Hepatocyte (in vitro differentiated cells): ENCODE measurements at regions not wholly inside any gene's neighbourhood (a gene's known extent, or its start where the extent isn't known, plus 50 kb on each side); places are given as distances from the start of the nearest gene placed in this dataset.

Source experiments
- DNase-seq: peaks from one replicate; pipeline ENCODE4 v3.0.0-alpha.2; 2016; ENCODE audit warnings: low spot score
- H2AFZ ChIP-seq: fragments of 200-600 bp; sonication (generic); 2 replicates; pipeline ENCODE4 v1.6.0; 2016; ENCODE audit warnings: antibody characterized with exemption, mild to moderate bottlenecking
- H3K27ac ChIP-seq: fragments of 200-600 bp; sonication (generic); 2 replicates; pipeline ENCODE4 v1.5.1; 2016; ENCODE audit warnings: mild to moderate bottlenecking
- H3K27me3 ChIP-seq: fragments of 200-600 bp; sonication (generic); 2 replicates; pipeline ENCODE4 v1.6.1; 2016
- H3K36me3 ChIP-seq: fragments of 200-600 bp; sonication (generic); replicated peaks from 2 replicates; pipeline ENCODE4 v1.5.1; 2016; ENCODE audit warnings: low read depth; ENCODE audit not compliant: insufficient read depth
- H3K4me1 ChIP-seq: fragments of 200-600 bp; sonication (generic); 2 replicates; pipeline ENCODE4 v1.5.1; 2016; ENCODE audit warnings: mild to moderate bottlenecking, moderate library complexity; ENCODE audit not compliant: insufficient read depth
- H3K4me2 ChIP-seq: fragments of 200-600 bp; sonication (generic); 2 replicates; pipeline ENCODE4 v1.6.0; 2016
- H3K4me3 ChIP-seq: fragments of 200-600 bp; sonication (generic); 2 replicates; pipeline ENCODE4 v1.5.1; 2016; ENCODE audit warnings: mild to moderate bottlenecking
- H3K79me2 ChIP-seq: fragments of 200-600 bp; sonication (generic); 2 replicates; pipeline ENCODE4 v1.6.0; 2017; ENCODE audit warnings: mild to moderate bottlenecking
- H3K9me2 ChIP-seq: fragments of 200-600 bp; sonication (generic); replicated peaks from 2 replicates; pipeline ENCODE4 v1.6.0; 2017; ENCODE audit warnings: mild to moderate bottlenecking; ENCODE audit not compliant: insufficient read depth
- H3K9me3 ChIP-seq: fragments of 200-600 bp; sonication (generic); 2 replicates; pipeline ENCODE4 v1.5.1; 2016; ENCODE audit warnings: low read depth, mild to moderate bottlenecking
- H4K20me1 ChIP-seq: fragments of 200-600 bp; sonication (generic); 2 replicates; pipeline ENCODE4 v1.6.0; 2016; ENCODE audit warnings: mild to moderate bottlenecking; ENCODE audit not compliant: insufficient read depth, poor library complexity, severe bottlenecking
- EZH2 ChIP-seq: fragments of 200-600 bp; sonication (generic); IDR thresholded peaks from 2 replicates; pipeline ENCODE4 v1.6.1; 2016; ENCODE audit warnings: antibody characterized with exemption, mild to moderate bottlenecking, borderline replicate concordance
- EZH2phosphoT487 ChIP-seq: fragments of 200-600 bp; sonication (generic); IDR thresholded peaks from one replicate; pipeline ENCODE4 v1.6.1; 2018; ENCODE audit warnings: antibody characterized with exemption, mild to moderate bottlenecking, low read depth, moderate library complexity; ENCODE audit not compliant: unreplicated experiment, severe bottlenecking
- WGBS: methylation state at CpG from one replicate; pipeline ENCODE4 v1.1.6; 2016; ENCODE audit warnings: low lambda C conversion rate; ENCODE audit errors: missing lambda C conversion rate; 5-methylcytosine and 5-hydroxymethylcytosine counted together
- TF ChIP-seq, protein P1 (sequence below): fragments of 200-600 bp; sonication (generic); IDR thresholded peaks from 2 replicates; pipeline ENCODE4 v1.5.1; 2016; ENCODE audit warnings: antibody characterized with exemption, mild to moderate bottlenecking; ENCODE audit not compliant: poor library complexity

DNA sequence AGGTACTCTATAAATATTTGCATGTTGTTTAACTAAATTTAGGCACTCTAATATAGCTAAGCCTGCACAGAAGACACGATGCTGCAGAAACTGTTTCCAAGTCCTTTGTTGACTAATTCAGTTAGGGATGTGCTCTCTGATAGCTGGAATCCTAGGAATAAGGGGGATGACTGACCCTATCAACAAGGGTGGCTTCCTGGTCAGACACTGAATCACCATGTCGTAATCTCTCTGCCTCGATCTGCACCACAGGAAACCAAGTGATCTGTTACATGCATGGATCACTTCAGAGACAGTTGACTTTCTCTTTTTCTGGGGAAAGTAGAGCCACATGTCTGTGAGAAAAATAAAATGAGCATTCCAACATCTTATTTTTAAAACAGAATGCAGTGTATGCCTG, 169.1 kb downstream of the GUCY2F start:
- no peak overlapping the region for H3K4me2 ChIP-seq
- H4K20me1 ChIP-seq: no peaks in the 10 kb centered on the region
- H3K27me3 ChIP-seq: no peaks in the 10 kb centered on the region
- WGBS: 43% methylated on average over 3 of the region's 3 CpGs
- H3K9me2 ChIP-seq: no peaks in the 10 kb centered on the region
- H3K27ac ChIP-seq: no peak overlapping the region
- H3K9me3 ChIP-seq: no peaks in the 10 kb centered on the region
- DNase-seq: no peak
- no peaks in the 10 kb centered on the region for H3K36me3 ChIP-seq
- no peak for TF ChIP-seq EZH2
- TF ChIP-seq, protein P1, sequence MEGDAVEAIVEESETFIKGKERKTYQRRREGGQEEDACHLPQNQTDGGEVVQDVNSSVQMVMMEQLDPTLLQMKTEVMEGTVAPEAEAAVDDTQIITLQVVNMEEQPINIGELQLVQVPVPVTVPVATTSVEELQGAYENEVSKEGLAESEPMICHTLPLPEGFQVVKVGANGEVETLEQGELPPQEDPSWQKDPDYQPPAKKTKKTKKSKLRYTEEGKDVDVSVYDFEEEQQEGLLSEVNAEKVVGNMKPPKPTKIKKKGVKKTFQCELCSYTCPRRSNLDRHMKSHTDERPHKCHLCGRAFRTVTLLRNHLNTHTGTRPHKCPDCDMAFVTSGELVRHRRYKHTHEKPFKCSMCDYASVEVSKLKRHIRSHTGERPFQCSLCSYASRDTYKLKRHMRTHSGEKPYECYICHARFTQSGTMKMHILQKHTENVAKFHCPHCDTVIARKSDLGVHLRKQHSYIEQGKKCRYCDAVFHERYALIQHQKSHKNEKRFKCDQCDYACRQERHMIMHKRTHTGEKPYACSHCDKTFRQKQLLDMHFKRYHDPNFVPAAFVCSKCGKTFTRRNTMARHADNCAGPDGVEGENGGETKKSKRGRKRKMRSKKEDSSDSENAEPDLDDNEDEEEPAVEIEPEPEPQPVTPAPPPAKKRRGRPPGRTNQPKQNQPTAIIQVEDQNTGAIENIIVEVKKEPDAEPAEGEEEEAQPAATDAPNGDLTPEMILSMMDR: no peak
- no peak for TF ChIP-seq EZH2phosphoT487
- H3K4me1 ChIP-seq: no peaks in the 10 kb centered on the region
- H3K4me3 ChIP-seq: no peak overlapping the region
- no peaks in the 10 kb centered on the region for H3K79me2 ChIP-seq
- H2AFZ ChIP-seq: no peak overlapping the region

DNA sequence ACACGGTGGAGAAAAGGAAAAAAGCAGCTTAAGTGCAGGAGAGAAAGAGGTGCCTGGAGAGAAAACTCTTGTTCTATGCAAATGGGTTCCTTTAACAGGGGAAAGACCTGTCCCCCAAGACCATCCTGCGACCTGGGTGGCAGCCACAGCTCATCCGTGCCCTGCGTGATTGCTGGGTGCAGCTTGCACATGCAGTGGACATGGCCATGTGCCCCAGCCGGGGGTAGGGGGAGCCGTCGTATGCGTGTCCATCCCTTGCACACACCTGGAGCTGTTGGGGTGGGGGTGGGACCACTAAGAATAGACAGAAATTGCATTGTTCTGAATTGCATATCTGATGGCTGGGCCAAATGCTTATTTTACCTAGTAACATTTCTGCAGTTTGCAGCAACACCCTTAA, 171.9 kb downstream of the GUCY2F start:
- H3K9me3 ChIP-seq: no peaks in the 10 kb centered on the region
- H3K9me2 ChIP-seq: no peaks in the 10 kb centered on the region
- H3K36me3 ChIP-seq: no peaks in the 10 kb centered on the region
- 91% methylated on average over 8 of the region's 8 CpGs for WGBS
- TF ChIP-seq EZH2: no peak
- TF ChIP-seq EZH2phosphoT487: no peak
- TF ChIP-seq, protein P1: no peak
- no peaks in the 10 kb centered on the region for H3K27me3 ChIP-seq
- H3K79me2 ChIP-seq: no peaks in the 10 kb centered on the region
- H4K20me1 ChIP-seq: no peaks in the 10 kb centered on the region
- no peaks in the 10 kb centered on the region for H3K4me1 ChIP-seq
- H2AFZ ChIP-seq: no peak overlapping the region
- no peak overlapping the region for H3K4me3 ChIP-seq
- H3K27ac ChIP-seq: no peak overlapping the region
- DNase-seq: no peak
- H3K4me2 ChIP-seq: no peak overlapping the region

DNA sequence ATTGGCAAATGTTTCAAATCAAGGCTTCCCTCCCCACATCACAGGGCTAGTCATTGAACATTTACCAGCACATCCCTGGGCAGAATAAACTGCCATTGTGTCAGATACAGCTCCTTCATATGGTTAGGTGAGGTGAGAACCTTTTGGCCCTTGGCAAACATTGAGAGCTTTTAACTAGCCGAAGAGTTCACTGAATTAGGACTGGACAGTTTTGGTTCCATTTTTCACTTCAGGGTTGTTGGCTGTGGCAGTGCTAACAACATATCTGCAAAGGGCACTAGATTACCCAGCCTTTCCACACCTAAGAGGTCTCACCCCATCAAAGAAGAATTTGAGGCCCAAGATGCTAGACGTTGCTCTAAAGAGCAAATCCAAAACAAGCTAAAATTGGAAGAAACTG, 180.7 kb downstream of the GUCY2F start:
- TF ChIP-seq EZH2phosphoT487 (no peak), EZH2 (no peak)
- TF ChIP-seq, protein P1: no peak
- Histone ChIP-seq H3K79me2 (no peaks in the 10 kb centered on the region), H3K4me2 (no peak overlapping the region), H3K9me2 (no peaks in the 10 kb centered on the region), H3K27me3 (no peaks in the 10 kb centered on the region), H3K4me1 (no peaks in the 10 kb centered on the region), H3K9me3 (no peaks in the 10 kb centered on the region), H3K36me3 (no peaks in the 10 kb centered on the region), H3K27ac (no peak overlapping the region), H3K4me3 (no peak overlapping the region), H2AFZ (no peak overlapping the region), H4K20me1 (no peaks in the 10 kb centered on the region)
- no peak for DNase-seq
- 73% methylated on average over 2 of the region's 2 CpGs for WGBS

DNA sequence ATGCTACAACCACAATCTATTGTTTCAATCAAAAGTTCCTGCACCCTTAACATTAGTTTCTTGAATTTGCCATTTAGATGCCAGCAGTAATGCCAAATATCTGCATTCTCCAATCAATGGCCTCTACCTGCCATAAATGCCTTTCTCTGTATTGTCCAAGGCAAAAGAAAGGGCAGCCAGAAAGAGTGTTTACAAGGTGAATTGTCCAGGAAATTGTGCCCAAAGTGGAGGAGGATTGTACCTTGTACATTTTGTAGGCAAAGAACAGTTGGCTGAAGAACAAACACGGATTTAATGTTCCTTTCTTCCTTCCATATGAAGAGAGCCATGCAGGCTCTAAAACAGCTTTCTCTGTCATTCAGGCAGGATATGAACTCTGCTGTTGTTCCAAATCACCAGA, 181.5 kb downstream of the GUCY2F start:
- H3K9me2 ChIP-seq: no peaks in the 10 kb centered on the region
- H3K4me2 ChIP-seq: no peak overlapping the region
- no peaks in the 10 kb centered on the region for H3K9me3 ChIP-seq
- H2AFZ ChIP-seq: no peak overlapping the region
- WGBS: 76% methylated on average over 1 of the region's 1 CpG
- no peaks in the 10 kb centered on the region for H3K4me1 ChIP-seq
- H3K27me3 ChIP-seq: no peaks in the 10 kb centered on the region
- TF ChIP-seq, protein P1: no peak
- TF ChIP-seq EZH2phosphoT487 (no peak), EZH2 (no peak)
- H3K4me3 ChIP-seq: no peak overlapping the region
- no peaks in the 10 kb centered on the region for H3K36me3 ChIP-seq
- no peaks in the 10 kb centered on the region for H3K79me2 ChIP-seq
- no peak overlapping the region for H3K27ac ChIP-seq
- no peaks in the 10 kb centered on the region for H4K20me1 ChIP-seq
- no peak for DNase-seq
